ENCODE measurements at regions not wholly inside any gene's neighbourhood (a gene's known extent, or its start where the extent isn't known, plus 50 kb on each side); places are given as distances from the start of the nearest gene placed in this dataset.

GRCh38 chr11:71305451-71306125, 53.2 kb upstream of the SHANK2 start:
- H3K27me3 ChIP-seq (ENCODE audit: insufficient read depth), result no peaks in the 10 kb centered on the region

More at GRCh38 chr11:71305451-71306125, 53.2 kb upstream of the SHANK2 start:
- no peak for TF ChIP-seq NANOG (IDR thresholded peaks at IDR 0.05; ENCODE audit: borderline replicate concordance)
- TF ChIP-seq, protein P1, sequence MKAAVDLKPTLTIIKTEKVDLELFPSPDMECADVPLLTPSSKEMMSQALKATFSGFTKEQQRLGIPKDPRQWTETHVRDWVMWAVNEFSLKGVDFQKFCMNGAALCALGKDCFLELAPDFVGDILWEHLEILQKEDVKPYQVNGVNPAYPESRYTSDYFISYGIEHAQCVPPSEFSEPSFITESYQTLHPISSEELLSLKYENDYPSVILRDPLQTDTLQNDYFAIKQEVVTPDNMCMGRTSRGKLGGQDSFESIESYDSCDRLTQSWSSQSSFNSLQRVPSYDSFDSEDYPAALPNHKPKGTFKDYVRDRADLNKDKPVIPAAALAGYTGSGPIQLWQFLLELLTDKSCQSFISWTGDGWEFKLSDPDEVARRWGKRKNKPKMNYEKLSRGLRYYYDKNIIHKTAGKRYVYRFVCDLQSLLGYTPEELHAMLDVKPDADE (IDR thresholded peaks at IDR 0.05), result no peak
- no peak for TF ChIP-seq EZH2 (IDR thresholded peaks at IDR 0.05; ENCODE audit: low read depth, unreplicated experiment)
- TF ChIP-seq, protein P2, sequence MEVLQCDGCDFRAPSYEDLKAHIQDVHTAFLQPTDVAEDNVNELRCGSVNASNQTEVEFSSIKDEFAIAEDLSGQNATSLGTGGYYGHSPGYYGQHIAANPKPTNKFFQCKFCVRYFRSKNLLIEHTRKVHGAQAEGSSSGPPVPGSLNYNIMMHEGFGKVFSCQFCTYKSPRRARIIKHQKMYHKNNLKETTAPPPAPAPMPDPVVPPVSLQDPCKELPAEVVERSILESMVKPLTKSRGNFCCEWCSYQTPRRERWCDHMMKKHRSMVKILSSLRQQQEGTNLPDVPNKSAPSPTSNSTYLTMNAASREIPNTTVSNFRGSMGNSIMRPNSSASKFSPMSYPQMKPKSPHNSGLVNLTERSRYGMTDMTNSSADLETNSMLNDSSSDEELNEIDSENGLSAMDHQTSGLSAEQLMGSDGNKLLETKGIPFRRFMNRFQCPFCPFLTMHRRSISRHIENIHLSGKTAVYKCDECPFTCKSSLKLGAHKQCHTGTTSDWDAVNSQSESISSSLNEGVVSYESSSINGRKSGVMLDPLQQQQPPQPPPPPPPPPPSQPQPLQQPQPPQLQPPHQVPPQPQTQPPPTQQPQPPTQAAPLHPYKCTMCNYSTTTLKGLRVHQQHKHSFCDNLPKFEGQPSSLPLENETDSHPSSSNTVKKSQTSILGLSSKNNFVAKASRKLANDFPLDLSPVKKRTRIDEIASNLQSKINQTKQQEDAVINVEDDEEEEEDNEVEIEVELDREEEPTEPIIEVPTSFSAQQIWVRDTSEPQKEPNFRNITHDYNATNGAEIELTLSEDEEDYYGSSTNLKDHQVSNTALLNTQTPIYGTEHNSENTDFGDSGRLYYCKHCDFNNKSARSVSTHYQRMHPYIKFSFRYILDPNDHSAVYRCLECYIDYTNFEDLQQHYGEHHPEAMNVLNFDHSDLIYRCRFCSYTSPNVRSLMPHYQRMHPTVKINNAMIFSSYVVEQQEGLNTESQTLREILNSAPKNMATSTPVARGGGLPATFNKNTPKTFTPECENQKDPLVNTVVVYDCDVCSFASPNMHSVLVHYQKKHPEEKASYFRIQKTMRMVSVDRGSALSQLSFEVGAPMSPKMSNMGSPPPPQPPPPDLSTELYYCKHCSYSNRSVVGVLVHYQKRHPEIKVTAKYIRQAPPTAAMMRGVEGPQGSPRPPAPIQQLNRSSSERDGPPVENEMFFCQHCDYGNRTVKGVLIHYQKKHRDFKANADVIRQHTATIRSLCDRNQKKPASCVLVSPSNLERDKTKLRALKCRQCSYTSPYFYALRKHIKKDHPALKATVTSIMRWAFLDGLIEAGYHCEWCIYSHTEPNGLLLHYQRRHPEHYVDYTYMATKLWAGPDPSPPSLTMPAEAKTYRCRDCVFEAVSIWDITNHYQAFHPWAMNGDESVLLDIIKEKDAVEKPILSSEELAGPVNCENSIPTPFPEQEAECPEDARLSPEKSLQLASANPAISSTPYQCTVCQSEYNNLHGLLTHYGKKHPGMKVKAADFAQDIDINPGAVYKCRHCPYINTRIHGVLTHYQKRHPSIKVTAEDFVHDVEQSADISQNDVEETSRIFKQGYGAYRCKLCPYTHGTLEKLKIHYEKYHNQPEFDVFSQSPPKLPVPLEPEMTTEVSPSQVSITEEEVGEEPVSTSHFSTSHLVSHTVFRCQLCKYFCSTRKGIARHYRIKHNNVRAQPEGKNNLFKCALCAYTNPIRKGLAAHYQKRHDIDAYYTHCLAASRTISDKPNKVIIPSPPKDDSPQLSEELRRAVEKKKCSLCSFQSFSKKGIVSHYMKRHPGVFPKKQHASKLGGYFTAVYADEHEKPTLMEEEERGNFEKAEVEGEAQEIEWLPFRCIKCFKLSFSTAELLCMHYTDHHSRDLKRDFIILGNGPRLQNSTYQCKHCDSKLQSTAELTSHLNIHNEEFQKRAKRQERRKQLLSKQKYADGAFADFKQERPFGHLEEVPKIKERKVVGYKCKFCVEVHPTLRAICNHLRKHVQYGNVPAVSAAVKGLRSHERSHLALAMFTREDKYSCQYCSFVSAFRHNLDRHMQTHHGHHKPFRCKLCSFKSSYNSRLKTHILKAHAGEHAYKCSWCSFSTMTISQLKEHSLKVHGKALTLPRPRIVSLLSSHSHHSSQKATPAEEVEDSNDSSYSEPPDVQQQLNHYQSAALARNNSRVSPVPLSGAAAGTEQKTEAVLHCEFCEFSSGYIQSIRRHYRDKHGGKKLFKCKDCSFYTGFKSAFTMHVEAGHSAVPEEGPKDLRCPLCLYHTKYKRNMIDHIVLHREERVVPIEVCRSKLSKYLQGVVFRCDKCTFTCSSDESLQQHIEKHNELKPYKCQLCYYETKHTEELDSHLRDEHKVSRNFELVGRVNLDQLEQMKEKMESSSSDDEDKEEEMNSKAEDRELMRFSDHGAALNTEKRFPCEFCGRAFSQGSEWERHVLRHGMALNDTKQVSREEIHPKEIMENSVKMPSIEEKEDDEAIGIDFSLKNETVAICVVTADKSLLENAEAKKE (CRISPR knock-in tag; IDR thresholded peaks at IDR 0.05), result no peak
- no peak for TF ChIP-seq ZNF331 (CRISPR knock-in tag; IDR thresholded peaks at IDR 0.05; ENCODE audit: low read depth)
- TF ChIP-seq STAT1 (IDR thresholded peaks at IDR 0.05; ENCODE audit: unreplicated experiment), result no peak
- TF ChIP-seq CREB1 (CRISPR knock-in tag; IDR thresholded peaks at IDR 0.05; ENCODE audit: low read depth), result no peak
- no peak for TF ChIP-seq ZNF114 (CRISPR knock-in tag; IDR thresholded peaks at IDR 0.05)
- TF ChIP-seq, protein P3, sequence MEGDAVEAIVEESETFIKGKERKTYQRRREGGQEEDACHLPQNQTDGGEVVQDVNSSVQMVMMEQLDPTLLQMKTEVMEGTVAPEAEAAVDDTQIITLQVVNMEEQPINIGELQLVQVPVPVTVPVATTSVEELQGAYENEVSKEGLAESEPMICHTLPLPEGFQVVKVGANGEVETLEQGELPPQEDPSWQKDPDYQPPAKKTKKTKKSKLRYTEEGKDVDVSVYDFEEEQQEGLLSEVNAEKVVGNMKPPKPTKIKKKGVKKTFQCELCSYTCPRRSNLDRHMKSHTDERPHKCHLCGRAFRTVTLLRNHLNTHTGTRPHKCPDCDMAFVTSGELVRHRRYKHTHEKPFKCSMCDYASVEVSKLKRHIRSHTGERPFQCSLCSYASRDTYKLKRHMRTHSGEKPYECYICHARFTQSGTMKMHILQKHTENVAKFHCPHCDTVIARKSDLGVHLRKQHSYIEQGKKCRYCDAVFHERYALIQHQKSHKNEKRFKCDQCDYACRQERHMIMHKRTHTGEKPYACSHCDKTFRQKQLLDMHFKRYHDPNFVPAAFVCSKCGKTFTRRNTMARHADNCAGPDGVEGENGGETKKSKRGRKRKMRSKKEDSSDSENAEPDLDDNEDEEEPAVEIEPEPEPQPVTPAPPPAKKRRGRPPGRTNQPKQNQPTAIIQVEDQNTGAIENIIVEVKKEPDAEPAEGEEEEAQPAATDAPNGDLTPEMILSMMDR (conservative IDR thresholded peaks at IDR 0.05; ENCODE audit: low read depth in 2 of 2), result no peak
- no peak for TF ChIP-seq POLR2AphosphoS5 (IDR thresholded peaks at IDR 0.05; ENCODE audit: low read depth)
- no peak for TF ChIP-seq JUNB (IDR thresholded peaks at IDR 0.05; ENCODE audit: unreplicated experiment)
- no peaks in the 10 kb centered on the region for H3K36me3 ChIP-seq (ENCODE audit: insufficient read depth)
- no peaks in the 10 kb centered on the region for H3K79me2 ChIP-seq (replicated peaks; ENCODE audit: insufficient read depth)
- no peaks in the 10 kb centered on the region for H3K9me2 ChIP-seq (ENCODE audit: insufficient read depth)
- Mint-ChIP-seq H3K27me3 (ENCODE audit: insufficient read depth, low read depth, poor library complexity) (peaks cover 14% of the 10 kb centered on the region), H3K9me3 (no peaks in the 10 kb centered on the region), H3K36me3 (ENCODE audit: low read depth) (no peaks in the 10 kb centered on the region; the same call in 2 of the 3 replicates), H3K4me1 (peaks cover 4% of the 10 kb centered on the region; the same call in 2 of the 3 replicates), H3K27ac (no peak overlapping the region), H3K4me3 (no peak overlapping the region)
- H4K20me1 ChIP-seq (replicated peaks; ENCODE audit: insufficient read depth), result no peaks in the 10 kb centered on the region
- no peak overlapping the region for H2AFZ ChIP-seq
- H3K27ac ChIP-seq (ENCODE audit: low read depth), result no peak overlapping the region
- no peak for ATAC-seq
- no peak for DNase-seq (ENCODE audit: low spot score)
- no peaks in the 10 kb centered on the region for H3F3A ChIP-seq (replicated peaks; ENCODE audit: low read depth)
- no peak overlapping the region for H3K4me3 ChIP-seq
- no peaks in the 10 kb centered on the region; the same call in 1 of the 2 replicates for H3K4me1 ChIP-seq (ENCODE audit: insufficient read depth)
- H3K4me2 ChIP-seq, result no peak overlapping the region

All from GM23338 (cell line).